ENCODE measurements at regions not wholly inside any gene's neighbourhood (a gene's known extent, or its start where the extent isn't known, plus 50 kb on each side); places are given as distances from the start of the nearest gene placed in this dataset.
A peak's percentile ranks its signal among the peaks of the same experiment; 100 is the strongest.

DNA sequence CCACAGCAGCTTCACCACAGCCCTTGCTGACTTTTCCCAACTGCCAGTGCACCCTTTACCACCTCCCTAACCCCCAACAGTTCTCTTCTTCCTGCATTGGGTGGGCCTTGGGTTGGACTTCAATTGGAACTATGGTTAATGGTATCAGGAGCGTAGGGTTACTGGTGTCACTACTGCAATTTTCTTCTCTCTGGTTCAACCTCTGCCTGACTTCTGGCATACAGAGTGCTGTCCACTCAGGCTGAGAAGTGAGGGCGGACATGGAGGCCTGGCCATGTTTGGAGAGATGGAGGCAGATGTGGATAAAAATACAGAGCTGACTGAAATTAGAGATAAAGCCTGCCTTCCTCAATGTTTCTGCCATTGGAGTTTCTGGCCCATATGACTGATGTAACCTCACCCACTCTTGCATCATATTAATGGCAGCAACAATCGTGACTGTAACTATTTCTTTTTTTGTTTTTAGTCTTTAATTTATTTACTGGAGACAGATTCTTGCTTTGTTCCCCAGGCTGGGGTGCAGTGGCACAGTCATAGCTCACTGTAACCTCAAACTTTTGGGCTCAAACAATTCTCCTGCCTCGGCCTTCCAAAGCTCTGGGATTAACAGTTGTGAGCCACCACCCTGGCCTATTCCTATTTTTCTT, 87.8 kb downstream of the NAV1 start:
- peak overlapping the region in 1 of 2 experiments; percentile 91 for H3K14ac ChIP-seq (ENCODE audit: low read length in 2 of 2)
- H2BK12ac ChIP-seq (ENCODE audit: low read length in 2 of 2), result peak overlapping the region; percentile 81 to 93
- peak overlapping the region in 1 of 2 experiments; percentile 23 for H3K23ac ChIP-seq (ENCODE audit: low read length in 2 of 2)
- H2BK120ac ChIP-seq (ENCODE audit: low read depth, low read length), result peak overlapping the region; percentile 42
- no peak overlapping the region for H3K4me2 ChIP-seq (ENCODE audit: low read length, poor library complexity, severe bottlenecking)
- H3K79me1 ChIP-seq (replicated peaks; ENCODE audit: low read length, poor library complexity, severe bottlenecking), result peaks cover 46% of the 10 kb centered on the region
- H2BK5ac ChIP-seq (ENCODE audit: low read depth, low read length, poor library complexity, severe bottlenecking), result no peak overlapping the region
- no peak overlapping the region for H2BK15ac ChIP-seq (ENCODE audit: low read depth, poor library complexity, severe bottlenecking)
- H3K9me3 ChIP-seq (ENCODE audit: control insufficient read depth, low read length), result no peaks in the 10 kb centered on the region
- peak overlapping the region; percentile 77 for H3K9ac ChIP-seq (ENCODE audit: low read length)
- H4K8ac ChIP-seq (ENCODE audit: low read length), result peak overlapping the region; percentile 78
- H3K27me3 ChIP-seq (ENCODE audit: control insufficient read depth in 1 of 2, insufficient read depth in 1 of 2, low read length in 2 of 2), result no peaks in the 10 kb centered on the region
- H3K18ac ChIP-seq (ENCODE audit: low read depth in 1 of 2, low read length in 2 of 2), result peak overlapping the region; percentile 47 to 90
- H3K4me1 ChIP-seq (ENCODE audit: control insufficient read depth, insufficient read depth, low read depth, low read length), result peaks cover 19% of the 10 kb centered on the region
- H3K4ac ChIP-seq (ENCODE audit: low read depth in 1 of 2, low read length in 2 of 2), result peak overlapping the region; percentile 55 to 93
- peak overlapping the region; percentile 95 for H4K91ac ChIP-seq (ENCODE audit: low read length)
- H3K4me3 ChIP-seq (ENCODE audit: insufficient read depth in 1 of 2, low read depth in 1 of 2, low read length in 2 of 2), result no peak overlapping the region
- peak overlapping the region; percentile 70 for H3K27ac ChIP-seq (ENCODE audit: low read length, poor library complexity, severe bottlenecking)
- 100% methylated on average over 3 of the region's 4 CpGs for WGBS
- H2AFZ ChIP-seq (ENCODE audit: low read depth, low read length), result no peak overlapping the region
- peak overlapping the region; percentile 1 for H2AK5ac ChIP-seq (ENCODE audit: low read length, severe bottlenecking)
- peaks cover 36 to 42% of the 10 kb centered on the region in 2 experiments for H3K36me3 ChIP-seq (ENCODE audit: control insufficient read depth in 1 of 2, insufficient read depth in 2 of 2, low read depth in 1 of 2, low read length in 2 of 2)
- DNase-seq, result no peak

DNA sequence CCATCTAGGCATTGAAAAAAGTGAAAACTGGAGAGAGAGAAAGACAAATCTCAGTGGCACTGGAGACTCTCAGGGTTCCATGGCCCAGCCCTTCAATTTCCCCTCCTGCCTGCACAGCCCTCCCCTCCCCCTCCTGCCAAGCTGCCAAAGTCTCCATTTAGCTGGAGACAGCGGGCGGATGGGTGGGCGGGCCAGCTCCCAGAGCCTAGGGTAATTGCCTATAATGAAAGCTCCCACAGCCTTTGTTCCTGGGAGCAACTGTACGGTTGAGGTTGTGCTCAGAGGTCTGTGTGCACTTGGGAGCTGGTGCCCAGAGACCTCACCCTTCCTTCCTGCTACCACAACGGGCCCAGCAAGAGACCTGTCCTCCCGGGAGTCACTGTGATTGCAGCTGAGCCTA, 89.6 kb downstream of the NAV1 start:
- H3K4me2 ChIP-seq (ENCODE audit: low read length, poor library complexity, severe bottlenecking), result no peak overlapping the region
- peak overlapping the region; percentile 77 for H2BK15ac ChIP-seq (ENCODE audit: low read depth, poor library complexity, severe bottlenecking)
- H3K79me1 ChIP-seq (replicated peaks; ENCODE audit: low read length, poor library complexity, severe bottlenecking), result peaks cover 37% of the 10 kb centered on the region
- no peak overlapping the region for H2BK120ac ChIP-seq (ENCODE audit: low read depth, low read length)
- H3K9me3 ChIP-seq (ENCODE audit: control insufficient read depth, low read length), result no peaks in the 10 kb centered on the region
- peaks cover 35 to 52% of the 10 kb centered on the region in 2 experiments for H3K36me3 ChIP-seq (ENCODE audit: control insufficient read depth in 1 of 2, insufficient read depth in 2 of 2, low read depth in 1 of 2, low read length in 2 of 2)
- 67% methylated on average over 5 of the region's 6 CpGs for WGBS
- H3K4me3 ChIP-seq (ENCODE audit: insufficient read depth in 1 of 2, low read depth in 1 of 2, low read length in 2 of 2), result no peak overlapping the region
- peaks cover 19% of the 10 kb centered on the region for H3K4me1 ChIP-seq (ENCODE audit: control insufficient read depth, insufficient read depth, low read depth, low read length)
- no peak overlapping the region for H3K9ac ChIP-seq (ENCODE audit: low read length)
- peak overlapping the region; percentile 85 for H4K91ac ChIP-seq (ENCODE audit: low read length)
- H2AFZ ChIP-seq (ENCODE audit: low read depth, low read length), result no peak overlapping the region
- no peak overlapping the region for H2AK5ac ChIP-seq (ENCODE audit: low read length, severe bottlenecking)
- H4K8ac ChIP-seq (ENCODE audit: low read length), result peak overlapping the region; percentile 55
- H2BK12ac ChIP-seq (ENCODE audit: low read length in 2 of 2), result peak overlapping the region; percentile 38 to 46
- H3K4ac ChIP-seq (ENCODE audit: low read depth in 1 of 2, low read length in 2 of 2), result peak overlapping the region in 1 of 2 experiments; percentile 29
- no peak overlapping the region for H2BK5ac ChIP-seq (ENCODE audit: low read depth, low read length, poor library complexity, severe bottlenecking)
- no peak overlapping the region for H3K23ac ChIP-seq (ENCODE audit: low read length in 2 of 2)
- H3K27ac ChIP-seq (ENCODE audit: low read length, poor library complexity, severe bottlenecking), result no peak overlapping the region
- DNase-seq, result no peak
- no peaks in the 10 kb centered on the region for H3K27me3 ChIP-seq (ENCODE audit: control insufficient read depth in 1 of 2, insufficient read depth in 1 of 2, low read length in 2 of 2)
- peak overlapping the region; percentile 16 to 67 for H3K18ac ChIP-seq (ENCODE audit: low read depth in 1 of 2, low read length in 2 of 2)
- H3K14ac ChIP-seq (ENCODE audit: low read length in 2 of 2), result no peak overlapping the region

DNA sequence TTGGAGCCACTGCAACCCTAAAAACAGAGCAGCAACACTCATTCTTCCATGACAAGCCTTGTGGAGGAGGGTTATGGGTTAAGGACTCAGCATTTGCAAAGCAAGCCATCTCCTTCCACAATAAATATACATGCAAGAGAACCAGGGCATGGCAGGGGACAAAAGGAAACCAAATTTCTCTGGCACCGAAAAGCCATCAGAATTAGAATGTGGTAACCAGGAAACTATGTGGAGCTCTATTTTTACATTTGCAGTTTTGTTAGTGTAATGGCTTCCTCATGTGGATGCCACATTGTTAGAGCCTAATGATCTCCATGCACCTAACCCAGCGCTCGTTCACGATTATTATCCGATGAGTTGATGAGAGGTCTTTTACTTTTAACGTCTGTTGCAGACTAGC, 91.7 kb downstream of the NAV1 start:
- no peak overlapping the region for H2BK120ac ChIP-seq (ENCODE audit: low read depth, low read length)

DNA sequence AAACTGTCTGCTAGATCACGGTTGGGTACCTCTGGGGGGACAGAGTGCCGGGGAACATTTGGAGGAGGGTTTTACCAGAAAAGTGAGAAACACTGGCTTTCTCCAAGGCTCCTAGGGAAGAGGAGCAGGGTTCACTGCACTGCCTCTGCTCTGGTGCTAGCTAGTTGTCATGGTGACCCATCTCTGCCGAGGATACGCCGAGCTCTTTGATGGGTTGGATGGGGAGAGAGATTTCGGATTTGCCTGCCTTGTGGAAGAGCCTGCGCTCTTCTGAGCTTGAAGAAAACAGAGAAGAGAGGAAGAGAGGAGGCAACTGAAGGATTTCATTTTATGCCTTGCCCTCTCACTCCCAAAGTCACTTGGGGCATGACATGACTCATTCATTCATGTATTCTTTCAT, 92.1 kb downstream of the NAV1 start:
- Histone ChIP-seq H3K14ac (ENCODE audit: low read length in 2 of 2) (no peak overlapping the region), H3K23ac (ENCODE audit: low read length in 2 of 2) (no peak overlapping the region), H3K36me3 (ENCODE audit: control insufficient read depth in 1 of 2, insufficient read depth in 2 of 2, low read depth in 1 of 2, low read length in 2 of 2) (peaks cover 37 to 61% of the 10 kb centered on the region in 2 experiments), H2BK5ac (ENCODE audit: low read depth, low read length, poor library complexity, severe bottlenecking) (no peak overlapping the region), H3K79me1 (replicated peaks; ENCODE audit: low read length, poor library complexity, severe bottlenecking) (peaks cover 43% of the 10 kb centered on the region), H4K8ac (ENCODE audit: low read length) (no peak overlapping the region), H4K91ac (ENCODE audit: low read length) (peak overlapping the region; percentile 63), H3K9me3 (ENCODE audit: control insufficient read depth, low read length) (no peaks in the 10 kb centered on the region), H3K4me1 (ENCODE audit: control insufficient read depth, insufficient read depth, low read depth, low read length) (peaks cover 21% of the 10 kb centered on the region), H3K27ac (ENCODE audit: low read length, poor library complexity, severe bottlenecking) (no peak overlapping the region), H2AK5ac (ENCODE audit: low read length, severe bottlenecking) (no peak overlapping the region), H2BK120ac (ENCODE audit: low read depth, low read length) (peak overlapping the region; percentile 45), H3K4ac (ENCODE audit: low read depth in 1 of 2, low read length in 2 of 2) (peak overlapping the region in 1 of 2 experiments; percentile 47), H2BK12ac (ENCODE audit: low read length in 2 of 2) (no peak overlapping the region), H3K4me3 (ENCODE audit: insufficient read depth in 1 of 2, low read depth in 1 of 2, low read length in 2 of 2) (no peak overlapping the region), H3K18ac (ENCODE audit: low read depth in 1 of 2, low read length in 2 of 2) (no peak overlapping the region), H2AFZ (ENCODE audit: low read depth, low read length) (no peak overlapping the region), H3K27me3 (ENCODE audit: control insufficient read depth in 1 of 2, insufficient read depth in 1 of 2, low read length in 2 of 2) (no peaks in the 10 kb centered on the region), H3K9ac (ENCODE audit: low read length) (peak overlapping the region; percentile 10), H3K4me2 (ENCODE audit: low read length, poor library complexity, severe bottlenecking) (no peak overlapping the region), H2BK15ac (ENCODE audit: low read depth, poor library complexity, severe bottlenecking) (peak overlapping the region; percentile 44)
- no peak for DNase-seq
- WGBS, result 92% methylated on average over 6 of the region's 7 CpGs

More for the DNA sequence above, 91.7 kb downstream of the NAV1 start:
- H3K23ac ChIP-seq (ENCODE audit: low read length in 2 of 2), result no peak overlapping the region
- no peak overlapping the region for H3K14ac ChIP-seq (ENCODE audit: low read length in 2 of 2)
- no peaks in the 10 kb centered on the region for H3K9me3 ChIP-seq (ENCODE audit: control insufficient read depth, low read length)
- no peak overlapping the region for H2BK12ac ChIP-seq (ENCODE audit: low read length in 2 of 2)
- peaks cover 43% of the 10 kb centered on the region for H3K79me1 ChIP-seq (replicated peaks; ENCODE audit: low read length, poor library complexity, severe bottlenecking)
- peaks cover 37 to 56% of the 10 kb centered on the region in 2 experiments for H3K36me3 ChIP-seq (ENCODE audit: control insufficient read depth in 1 of 2, insufficient read depth in 2 of 2, low read depth in 1 of 2, low read length in 2 of 2)
- no peak overlapping the region for H2AK5ac ChIP-seq (ENCODE audit: low read length, severe bottlenecking)
- peak overlapping the region; percentile 10 for H3K9ac ChIP-seq (ENCODE audit: low read length)
- H3K4me1 ChIP-seq (ENCODE audit: control insufficient read depth, insufficient read depth, low read depth, low read length), result peaks cover 21% of the 10 kb centered on the region
- no peak overlapping the region for H3K27ac ChIP-seq (ENCODE audit: low read length, poor library complexity, severe bottlenecking)
- peak overlapping the region in 1 of 2 experiments; percentile 47 for H3K4ac ChIP-seq (ENCODE audit: low read depth in 1 of 2, low read length in 2 of 2)
- H2BK15ac ChIP-seq (ENCODE audit: low read depth, poor library complexity, severe bottlenecking), result no peak overlapping the region
- H4K91ac ChIP-seq (ENCODE audit: low read length), result peak overlapping the region; percentile 63
- WGBS, result 83% methylated on average over 6 of the region's 6 CpGs
- no peaks in the 10 kb centered on the region for H3K27me3 ChIP-seq (ENCODE audit: control insufficient read depth in 1 of 2, insufficient read depth in 1 of 2, low read length in 2 of 2)
- no peak overlapping the region for H3K4me2 ChIP-seq (ENCODE audit: low read length, poor library complexity, severe bottlenecking)
- no peak overlapping the region for H3K4me3 ChIP-seq (ENCODE audit: insufficient read depth in 1 of 2, low read depth in 1 of 2, low read length in 2 of 2)
- DNase-seq, result no peak
- no peak overlapping the region for H2BK5ac ChIP-seq (ENCODE audit: low read depth, low read length, poor library complexity, severe bottlenecking)
- peak overlapping the region; percentile 45 for H4K8ac ChIP-seq (ENCODE audit: low read length)
- H3K18ac ChIP-seq (ENCODE audit: low read depth in 1 of 2, low read length in 2 of 2), result peak overlapping the region; percentile 37 to 61
- no peak overlapping the region for H2AFZ ChIP-seq (ENCODE audit: low read depth, low read length)

Data from mesenchymal stem cell (in vitro differentiated cells and primary cell).